ENCODE measurements at regions not wholly inside any gene's neighbourhood (a gene's known extent, or its start where the extent isn't known, plus 50 kb on each side); places are given as distances from the start of the nearest gene placed in this dataset.

DNA sequence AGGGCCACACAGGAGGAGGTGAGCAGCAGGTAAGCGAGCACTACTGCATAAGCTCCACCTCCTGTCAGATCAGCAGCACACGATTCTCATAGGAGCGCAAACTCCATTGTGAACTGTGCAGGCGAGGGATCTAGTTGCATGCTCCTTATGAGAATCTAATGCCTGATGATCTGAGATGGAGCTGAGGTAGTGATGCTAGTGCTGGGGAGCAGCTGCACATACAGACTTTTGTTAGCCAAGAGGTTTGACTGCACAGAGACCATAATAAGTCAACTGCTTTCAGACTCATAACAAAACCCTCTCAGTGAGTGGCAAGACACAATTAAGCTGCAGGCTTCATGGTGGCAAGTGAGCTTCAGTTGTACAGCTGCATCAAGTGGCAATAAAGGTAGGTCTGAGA, 83.4 kb downstream of the PSMG1 start:
- TF ChIP-seq, protein P1, sequence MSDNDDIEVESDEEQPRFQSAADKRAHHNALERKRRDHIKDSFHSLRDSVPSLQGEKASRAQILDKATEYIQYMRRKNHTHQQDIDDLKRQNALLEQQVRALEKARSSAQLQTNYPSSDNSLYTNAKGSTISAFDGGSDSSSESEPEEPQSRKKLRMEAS (IDR thresholded peaks at IDR 0.05; ENCODE audit: insufficient read depth, insufficient read length): no peak
- TF ChIP-seq, protein P2, sequence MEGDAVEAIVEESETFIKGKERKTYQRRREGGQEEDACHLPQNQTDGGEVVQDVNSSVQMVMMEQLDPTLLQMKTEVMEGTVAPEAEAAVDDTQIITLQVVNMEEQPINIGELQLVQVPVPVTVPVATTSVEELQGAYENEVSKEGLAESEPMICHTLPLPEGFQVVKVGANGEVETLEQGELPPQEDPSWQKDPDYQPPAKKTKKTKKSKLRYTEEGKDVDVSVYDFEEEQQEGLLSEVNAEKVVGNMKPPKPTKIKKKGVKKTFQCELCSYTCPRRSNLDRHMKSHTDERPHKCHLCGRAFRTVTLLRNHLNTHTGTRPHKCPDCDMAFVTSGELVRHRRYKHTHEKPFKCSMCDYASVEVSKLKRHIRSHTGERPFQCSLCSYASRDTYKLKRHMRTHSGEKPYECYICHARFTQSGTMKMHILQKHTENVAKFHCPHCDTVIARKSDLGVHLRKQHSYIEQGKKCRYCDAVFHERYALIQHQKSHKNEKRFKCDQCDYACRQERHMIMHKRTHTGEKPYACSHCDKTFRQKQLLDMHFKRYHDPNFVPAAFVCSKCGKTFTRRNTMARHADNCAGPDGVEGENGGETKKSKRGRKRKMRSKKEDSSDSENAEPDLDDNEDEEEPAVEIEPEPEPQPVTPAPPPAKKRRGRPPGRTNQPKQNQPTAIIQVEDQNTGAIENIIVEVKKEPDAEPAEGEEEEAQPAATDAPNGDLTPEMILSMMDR (IDR thresholded peaks at IDR 0.05; ENCODE audit: extremely low read depth in 1 of 2, insufficient read depth in 1 of 2, low read depth in 1 of 2, low read length in 2 of 2): no peak
- TF ChIP-seq MYC (IDR thresholded peaks at IDR 0.05; ENCODE audit: low read depth, low read length) (no peak), POLR2A (IDR thresholded peaks at IDR 0.05; ENCODE audit: low read depth, low read length) (no peak)

Data from endothelial cell of umbilical vein (primary cell).